WI38 (cell line): ENCODE measurements at regions not wholly inside any gene's neighbourhood (a gene's known extent, or its start where the extent isn't known, plus 50 kb on each side); places are given as distances from the start of the nearest gene placed in this dataset.

Experiments used
- H3K4me3 ChIP-seq: 2 replicates; pipeline ENCODE4 v1.5.1; 2011; ENCODE audit warnings: low read depth, mild to moderate bottlenecking, control low read depth, low read length
- CTCF ChIP-seq: IDR thresholded peaks from 2 replicates; pipeline ENCODE4 v1.5.1; 2012; ENCODE audit warnings: low read depth, mild to moderate bottlenecking, control low read depth, low read length

GRCh38 chr5:8417316-8418048, 548.5 kb downstream of the MTRR start:
- H3K4me3 ChIP-seq: no peak overlapping the region
- TF ChIP-seq CTCF: no peak

- H3K4me3 ChIP-seq: no peak overlapping the region
- no peak for TF ChIP-seq CTCF
These were observed 549.1 kb downstream of the MTRR start for GRCh38 chr5:8418049-8418426.

- no peak overlapping the region for H3K4me3 ChIP-seq
- no peak for TF ChIP-seq CTCF
These were observed 561.1 kb downstream of the MTRR start for GRCh38 chr5:8429778-8430758.

GRCh38 chr5:8434501-8434900, 565.6 kb downstream of the MTRR start:
- no peak overlapping the region for H3K4me3 ChIP-seq
- no peak for TF ChIP-seq CTCF

GRCh38 chr5:8436924-8437323, 568.0 kb downstream of the MTRR start:
- no peak for TF ChIP-seq CTCF
- no peak overlapping the region for H3K4me3 ChIP-seq

- no peak overlapping the region for H3K4me3 ChIP-seq
- no peak for TF ChIP-seq CTCF
These were observed 576.2 kb downstream of the MTRR start for GRCh38 chr5:8445139-8445538.

- no peak for TF ChIP-seq CTCF
- H3K4me3 ChIP-seq: no peak overlapping the region
These were observed 577.2 kb downstream of the MTRR start for GRCh38 chr5:8446179-8446578.
